ENCODE measurements at regions not wholly inside any gene's neighbourhood (a gene's known extent, or its start where the extent isn't known, plus 50 kb on each side); places are given as distances from the start of the nearest gene placed in this dataset.

DNA sequence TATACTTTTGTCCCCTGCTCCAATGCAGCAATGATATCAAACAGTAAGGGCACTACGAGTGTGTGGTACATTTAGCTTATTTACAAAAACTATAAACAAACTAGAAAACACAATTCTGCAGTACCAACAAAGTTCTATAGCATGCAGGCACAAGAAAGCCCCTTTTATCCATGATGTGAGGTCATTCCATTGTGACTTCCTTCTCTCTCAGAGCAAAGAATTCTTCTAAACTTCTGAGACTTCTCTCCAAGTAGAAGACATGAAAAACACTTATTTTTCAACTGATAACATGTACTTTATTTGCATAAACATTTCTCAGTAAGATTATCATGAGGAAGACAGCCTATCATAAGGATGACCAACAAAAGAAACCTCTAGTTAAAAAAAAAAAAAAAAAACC lies 569.8 kb downstream of the TLE1 start:
- TF ChIP-seq, protein P1, sequence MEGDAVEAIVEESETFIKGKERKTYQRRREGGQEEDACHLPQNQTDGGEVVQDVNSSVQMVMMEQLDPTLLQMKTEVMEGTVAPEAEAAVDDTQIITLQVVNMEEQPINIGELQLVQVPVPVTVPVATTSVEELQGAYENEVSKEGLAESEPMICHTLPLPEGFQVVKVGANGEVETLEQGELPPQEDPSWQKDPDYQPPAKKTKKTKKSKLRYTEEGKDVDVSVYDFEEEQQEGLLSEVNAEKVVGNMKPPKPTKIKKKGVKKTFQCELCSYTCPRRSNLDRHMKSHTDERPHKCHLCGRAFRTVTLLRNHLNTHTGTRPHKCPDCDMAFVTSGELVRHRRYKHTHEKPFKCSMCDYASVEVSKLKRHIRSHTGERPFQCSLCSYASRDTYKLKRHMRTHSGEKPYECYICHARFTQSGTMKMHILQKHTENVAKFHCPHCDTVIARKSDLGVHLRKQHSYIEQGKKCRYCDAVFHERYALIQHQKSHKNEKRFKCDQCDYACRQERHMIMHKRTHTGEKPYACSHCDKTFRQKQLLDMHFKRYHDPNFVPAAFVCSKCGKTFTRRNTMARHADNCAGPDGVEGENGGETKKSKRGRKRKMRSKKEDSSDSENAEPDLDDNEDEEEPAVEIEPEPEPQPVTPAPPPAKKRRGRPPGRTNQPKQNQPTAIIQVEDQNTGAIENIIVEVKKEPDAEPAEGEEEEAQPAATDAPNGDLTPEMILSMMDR (IDR thresholded peaks at IDR 0.05; ENCODE audit: partially characterized antibody, unreplicated experiment): no peak
- no peak overlapping the region for H3K4me3 Mint-ChIP-seq (ENCODE audit: unreplicated experiment)
- H3K36me3 Mint-ChIP-seq (ENCODE audit: unreplicated experiment): no peaks in the 10 kb centered on the region
- DNase-seq: no peak
- peaks cover 2% of the 10 kb centered on the region for H3K27me3 Mint-ChIP-seq (ENCODE audit: unreplicated experiment)
- no peak overlapping the region for H3K27ac Mint-ChIP-seq (ENCODE audit: unreplicated experiment)
- H3K9me3 Mint-ChIP-seq (ENCODE audit: unreplicated experiment): no peaks in the 10 kb centered on the region
- H3K4me1 Mint-ChIP-seq (ENCODE audit: low read depth, unreplicated experiment): peaks cover 12% of the 10 kb centered on the region

DNA sequence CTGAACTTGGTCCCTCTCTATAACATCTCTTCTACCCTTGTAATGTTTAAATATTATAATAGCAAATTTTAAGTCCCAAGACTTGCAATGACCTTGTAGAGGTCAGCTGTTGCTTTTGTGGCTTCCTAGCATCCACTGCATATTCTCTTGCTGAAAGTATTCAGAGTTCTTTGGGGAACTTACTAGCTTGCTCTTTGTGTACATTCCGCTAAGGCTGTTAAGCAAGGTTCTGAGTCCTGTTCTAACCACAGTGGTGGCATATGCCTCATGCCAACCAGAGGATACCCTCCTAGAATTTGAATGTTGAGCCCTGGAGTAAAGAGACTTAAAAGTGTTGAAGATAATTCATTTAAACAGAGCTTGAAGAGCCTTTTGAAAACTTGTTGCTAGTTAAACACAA lies 570.9 kb downstream of the TLE1 start:
- H3K4me1 Mint-ChIP-seq (ENCODE audit: low read depth, unreplicated experiment): peaks cover 19% of the 10 kb centered on the region
- H3K9me3 Mint-ChIP-seq (ENCODE audit: unreplicated experiment): no peaks in the 10 kb centered on the region
- H3K36me3 Mint-ChIP-seq (ENCODE audit: unreplicated experiment): no peaks in the 10 kb centered on the region
- H3K27me3 Mint-ChIP-seq (ENCODE audit: unreplicated experiment): peaks cover 2% of the 10 kb centered on the region
- TF ChIP-seq, protein P1 (IDR thresholded peaks at IDR 0.05; ENCODE audit: partially characterized antibody, unreplicated experiment): no peak
- no peak overlapping the region for H3K27ac Mint-ChIP-seq (ENCODE audit: unreplicated experiment)
- H3K4me3 Mint-ChIP-seq (ENCODE audit: unreplicated experiment): no peak overlapping the region
- DNase-seq: no peak

DNA sequence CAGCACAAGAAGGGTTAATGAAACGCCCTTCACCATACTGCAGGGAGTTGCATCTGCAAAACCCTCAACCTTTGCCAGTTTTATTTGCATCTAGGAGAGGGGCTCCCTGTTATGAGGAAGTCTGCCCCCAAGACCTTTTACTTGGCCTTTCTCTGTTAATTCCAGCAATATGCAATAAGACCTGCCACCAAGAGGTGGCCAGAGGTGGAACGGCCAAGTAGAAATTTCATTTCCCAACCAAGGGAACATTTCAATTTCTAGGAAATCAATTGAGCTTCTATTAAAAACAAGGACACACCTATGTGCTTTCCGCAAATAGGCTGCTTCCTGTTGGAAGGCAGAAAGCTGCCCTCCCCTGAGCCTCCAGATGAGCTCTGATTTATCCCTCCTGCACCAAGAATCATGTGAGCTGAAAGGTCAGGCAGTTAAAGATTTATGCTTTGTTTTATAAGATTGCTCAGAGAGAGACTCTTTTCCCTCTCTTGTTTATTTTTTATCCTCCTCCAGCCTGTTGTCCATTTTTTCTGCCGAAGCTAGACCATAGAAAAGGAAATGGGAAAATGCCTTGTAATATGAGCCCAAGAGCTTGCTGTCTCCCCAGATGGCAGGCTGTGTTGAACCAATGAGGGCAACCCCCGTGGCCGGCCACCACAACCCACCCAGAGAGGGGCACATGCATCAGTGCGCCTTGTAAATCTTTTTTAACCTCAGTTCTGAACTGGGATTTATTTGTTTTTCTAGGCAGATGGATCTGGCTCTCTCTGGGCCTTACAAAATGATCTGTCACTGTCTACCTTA lies 572.8 kb downstream of the TLE1 start:
- H3K27me3 Mint-ChIP-seq (ENCODE audit: unreplicated experiment): peaks cover 2% of the 10 kb centered on the region
- no peak for DNase-seq
- H3K27ac Mint-ChIP-seq (ENCODE audit: unreplicated experiment): peak overlapping the region; percentile 10
- no peaks in the 10 kb centered on the region for H3K36me3 Mint-ChIP-seq (ENCODE audit: unreplicated experiment)
- no peaks in the 10 kb centered on the region for H3K9me3 Mint-ChIP-seq (ENCODE audit: unreplicated experiment)
- no peak overlapping the region for H3K4me3 Mint-ChIP-seq (ENCODE audit: unreplicated experiment)
- H3K4me1 Mint-ChIP-seq (ENCODE audit: low read depth, unreplicated experiment): peaks cover 37% of the 10 kb centered on the region
- TF ChIP-seq, protein P1 (IDR thresholded peaks at IDR 0.05; ENCODE audit: partially characterized antibody, unreplicated experiment): peak; percentile 30

DNA sequence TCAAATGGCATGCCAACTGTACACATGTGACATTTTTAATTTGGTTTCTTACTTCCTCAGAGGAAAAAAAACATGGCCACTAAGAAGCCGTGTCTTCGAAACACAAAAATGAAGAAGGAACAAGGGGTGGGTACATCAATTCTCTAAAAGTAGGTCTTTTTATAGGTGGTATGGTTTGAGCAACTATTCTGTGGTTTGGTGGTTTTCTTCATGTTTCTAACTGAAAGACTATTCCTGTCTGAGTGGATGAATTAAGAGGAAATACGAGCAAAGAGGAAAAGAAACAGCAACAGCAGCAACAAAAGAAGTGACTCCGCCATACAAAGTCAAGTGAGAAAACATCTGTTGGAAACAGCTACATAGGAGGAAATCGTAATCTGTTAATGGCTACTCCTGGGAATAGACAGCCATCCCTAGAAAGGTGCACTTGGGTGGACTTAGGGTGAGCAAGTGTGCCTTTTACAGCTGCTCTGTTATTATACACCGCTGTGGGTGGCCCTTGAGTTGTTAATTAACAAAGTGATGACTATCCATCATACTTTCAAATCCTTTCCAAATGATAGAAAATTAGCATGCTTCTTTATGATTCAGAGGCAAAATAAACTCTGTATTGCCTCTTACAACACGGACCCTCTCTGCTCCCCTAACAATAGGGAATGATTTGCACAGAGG lies 575.8 kb downstream of the TLE1 start:
- TF ChIP-seq, protein P1 (IDR thresholded peaks at IDR 0.05; ENCODE audit: partially characterized antibody, unreplicated experiment): no peak
- no peaks in the 10 kb centered on the region for H3K36me3 Mint-ChIP-seq (ENCODE audit: unreplicated experiment)
- H3K4me3 Mint-ChIP-seq (ENCODE audit: unreplicated experiment): peak overlapping the region; percentile 34
- H3K27me3 Mint-ChIP-seq (ENCODE audit: unreplicated experiment): peaks cover 2% of the 10 kb centered on the region
- no peaks in the 10 kb centered on the region for H3K9me3 Mint-ChIP-seq (ENCODE audit: unreplicated experiment)
- H3K4me1 Mint-ChIP-seq (ENCODE audit: low read depth, unreplicated experiment): peaks cover 42% of the 10 kb centered on the region
- peak overlapping the region; percentile 91 for H3K27ac Mint-ChIP-seq (ENCODE audit: unreplicated experiment)
- no peak for DNase-seq
